ENCODE measurements at regions not wholly inside any gene's neighbourhood (a gene's known extent, or its start where the extent isn't known, plus 50 kb on each side); places are given as distances from the start of the nearest gene placed in this dataset.
"Not testable (repeated sequence)": the region's sequence is repeated elsewhere in the genome, so short reads cannot be mapped to it uniquely, and the experiment has no call there.

DNA sequence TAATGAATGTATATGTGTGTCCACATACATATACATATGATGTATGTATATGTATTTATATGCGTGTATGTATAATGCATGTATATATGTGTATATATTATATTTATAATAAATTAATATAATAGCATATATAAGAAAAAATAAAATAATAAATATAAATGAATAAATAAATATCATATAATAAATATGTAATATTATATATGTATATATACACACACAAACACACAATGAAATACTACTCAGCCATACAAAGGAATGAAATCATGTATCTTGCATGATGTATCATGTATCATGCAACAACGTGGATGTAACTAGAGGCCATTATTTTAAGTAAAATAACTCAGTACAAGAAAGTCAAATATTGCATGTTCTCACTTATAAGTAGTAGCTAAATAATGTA is 788.7 kb upstream of the CHORDC1 start:
- TF ChIP-seq, protein P1, sequence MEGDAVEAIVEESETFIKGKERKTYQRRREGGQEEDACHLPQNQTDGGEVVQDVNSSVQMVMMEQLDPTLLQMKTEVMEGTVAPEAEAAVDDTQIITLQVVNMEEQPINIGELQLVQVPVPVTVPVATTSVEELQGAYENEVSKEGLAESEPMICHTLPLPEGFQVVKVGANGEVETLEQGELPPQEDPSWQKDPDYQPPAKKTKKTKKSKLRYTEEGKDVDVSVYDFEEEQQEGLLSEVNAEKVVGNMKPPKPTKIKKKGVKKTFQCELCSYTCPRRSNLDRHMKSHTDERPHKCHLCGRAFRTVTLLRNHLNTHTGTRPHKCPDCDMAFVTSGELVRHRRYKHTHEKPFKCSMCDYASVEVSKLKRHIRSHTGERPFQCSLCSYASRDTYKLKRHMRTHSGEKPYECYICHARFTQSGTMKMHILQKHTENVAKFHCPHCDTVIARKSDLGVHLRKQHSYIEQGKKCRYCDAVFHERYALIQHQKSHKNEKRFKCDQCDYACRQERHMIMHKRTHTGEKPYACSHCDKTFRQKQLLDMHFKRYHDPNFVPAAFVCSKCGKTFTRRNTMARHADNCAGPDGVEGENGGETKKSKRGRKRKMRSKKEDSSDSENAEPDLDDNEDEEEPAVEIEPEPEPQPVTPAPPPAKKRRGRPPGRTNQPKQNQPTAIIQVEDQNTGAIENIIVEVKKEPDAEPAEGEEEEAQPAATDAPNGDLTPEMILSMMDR (IDR thresholded peaks at IDR 0.05; ENCODE audit: insufficient read depth, low read length, poor library complexity, severe bottlenecking): no peak

DNA sequence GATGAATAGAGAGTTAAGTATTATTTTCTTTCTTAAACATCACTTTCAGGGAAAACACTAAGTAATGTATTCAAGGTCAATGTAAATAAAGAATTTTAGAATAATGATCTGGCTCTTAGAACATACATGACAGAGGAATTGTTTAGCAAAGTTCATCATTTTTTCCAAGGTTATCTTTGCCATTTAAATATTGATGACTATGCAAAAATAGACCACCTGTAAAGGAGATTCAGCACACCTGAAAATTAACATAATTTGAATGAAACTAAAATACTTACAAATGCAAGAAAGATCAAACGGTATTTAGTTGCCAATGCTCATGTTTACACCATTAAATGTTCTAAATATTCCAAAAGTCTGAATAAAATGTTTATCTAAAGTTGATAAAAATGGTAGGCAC is 782.6 kb upstream of the CHORDC1 start:
- Histone ChIP-seq H3K27me3 (ENCODE audit: control insufficient read depth, insufficient read depth, low read length) (no peaks in the 10 kb centered on the region), H3K4me3 (ENCODE audit: low read depth, low read length) (no peak overlapping the region), H3K36me3 (ENCODE audit: control insufficient read depth, insufficient read depth, low read length) (no peaks in the 10 kb centered on the region)
- no peak for DNase-seq (ENCODE audit: low read depth)
- TF ChIP-seq, protein P1 (IDR thresholded peaks at IDR 0.05; ENCODE audit: insufficient read depth, low read length, poor library complexity, severe bottlenecking): no peak

More for the DNA sequence above, 788.7 kb upstream of the CHORDC1 start:
- Histone ChIP-seq H3K27me3 (ENCODE audit: control insufficient read depth, insufficient read depth, low read length) (no peaks in the 10 kb centered on the region), H3K4me3 (ENCODE audit: low read depth, low read length) (no peak overlapping the region), H3K36me3 (ENCODE audit: control insufficient read depth, insufficient read depth, low read length) (no peaks in the 10 kb centered on the region)
- DNase-seq (ENCODE audit: low read depth): no peak

DNA sequence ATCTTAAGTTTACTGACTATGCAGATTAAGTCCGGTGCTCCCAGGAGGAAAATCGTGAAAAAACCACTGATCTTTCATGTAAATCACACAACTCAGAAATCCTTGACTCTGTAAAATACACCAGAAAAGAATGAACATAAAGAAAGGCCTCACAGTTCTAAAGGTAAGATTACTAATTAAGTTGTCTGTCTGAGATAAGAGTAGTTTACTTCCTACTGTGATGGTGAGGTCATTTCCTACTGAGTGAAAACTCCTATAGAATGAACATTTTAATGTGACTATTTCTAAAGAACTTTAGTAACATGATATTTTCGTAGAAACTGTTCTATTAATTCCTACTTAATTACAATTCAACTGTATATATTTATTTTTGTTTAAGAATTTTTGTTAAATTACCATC is 774.4 kb upstream of the CHORDC1 start:
- Histone ChIP-seq H3K36me3 (ENCODE audit: control insufficient read depth, insufficient read depth, low read length) (no peaks in the 10 kb centered on the region), H3K27me3 (ENCODE audit: control insufficient read depth, insufficient read depth, low read length) (no peaks in the 10 kb centered on the region), H3K4me3 (ENCODE audit: low read depth, low read length) (no peak overlapping the region)
- TF ChIP-seq, protein P1 (IDR thresholded peaks at IDR 0.05; ENCODE audit: insufficient read depth, low read length, poor library complexity, severe bottlenecking): no peak
- DNase-seq (ENCODE audit: low read depth): no peak

DNA sequence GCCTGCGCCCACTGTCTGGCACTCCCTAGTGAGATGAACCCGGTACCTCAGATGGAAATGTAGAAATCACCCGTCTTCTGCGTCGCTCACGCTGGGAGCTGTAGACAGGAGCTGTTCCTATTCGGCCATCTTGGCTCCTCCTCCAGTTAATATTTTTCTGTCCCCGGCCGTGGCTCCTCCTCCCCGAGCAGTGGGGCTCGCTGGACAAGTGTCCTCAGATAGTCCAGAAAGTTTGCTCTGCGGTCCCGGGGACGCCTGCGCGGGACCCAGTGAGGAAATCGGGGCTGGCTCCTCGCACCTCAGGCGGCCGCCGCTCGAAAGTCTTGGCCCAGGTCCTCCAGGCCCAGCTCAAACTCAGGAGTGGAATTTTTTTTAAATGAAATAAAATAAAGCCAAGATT is 749.3 kb upstream of the CHORDC1 start:
- H3K36me3 ChIP-seq (ENCODE audit: control insufficient read depth, insufficient read depth, low read length); DNase-seq (ENCODE audit: low read depth); H3K27me3 ChIP-seq (ENCODE audit: control insufficient read depth, insufficient read depth, low read length); H3K4me3 ChIP-seq (ENCODE audit: low read depth, low read length): not testable (repeated sequence)

DNA sequence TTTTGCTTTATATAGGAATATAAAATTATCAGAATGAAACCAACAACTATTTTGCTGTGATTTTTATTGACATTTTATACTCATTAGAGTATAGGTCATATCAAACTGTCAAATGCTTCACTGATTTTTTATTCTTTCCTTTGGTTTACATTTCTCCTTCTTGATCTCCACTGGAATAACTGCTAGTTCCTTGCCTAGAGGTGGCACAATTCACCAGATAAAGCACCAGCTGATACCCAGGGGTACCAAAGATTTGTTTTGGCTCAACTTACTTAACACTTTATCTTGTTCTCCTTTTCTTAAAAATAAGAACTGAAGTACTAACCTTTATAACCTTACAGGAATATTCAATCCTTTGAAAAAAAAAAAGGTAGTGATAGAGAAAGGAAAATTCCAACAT is 725.1 kb upstream of the CHORDC1 start:
- no peak overlapping the region for H3K4me3 ChIP-seq (ENCODE audit: low read depth, low read length)
- TF ChIP-seq, protein P1 (IDR thresholded peaks at IDR 0.05; ENCODE audit: insufficient read depth, low read length, poor library complexity, severe bottlenecking): no peak

DNA sequence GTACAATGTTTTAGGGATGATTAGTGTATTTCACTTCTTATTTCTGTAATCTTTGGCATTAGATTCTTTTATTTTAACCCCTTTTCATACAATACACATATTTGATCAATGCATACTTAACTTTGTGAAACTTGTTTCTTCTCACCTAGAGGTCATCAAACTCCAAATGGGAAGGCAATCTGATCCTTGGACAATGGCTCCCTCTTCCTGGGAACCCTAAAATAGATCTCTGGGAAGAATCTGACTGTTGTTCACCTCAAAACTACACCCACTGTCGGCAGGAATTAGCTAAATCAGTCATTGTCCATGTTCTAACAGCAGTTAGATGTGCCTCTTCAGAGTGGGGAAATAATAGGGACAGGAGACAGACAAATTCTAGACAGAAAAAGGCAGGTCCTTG is 707.4 kb upstream of the CHORDC1 start:
- no peak overlapping the region for H3K4me3 ChIP-seq (ENCODE audit: low read depth, low read length)

More for the DNA sequence above, 725.1 kb upstream of the CHORDC1 start:
- Histone ChIP-seq H3K27me3 (ENCODE audit: control insufficient read depth, insufficient read depth, low read length) (no peaks in the 10 kb centered on the region), H3K36me3 (ENCODE audit: control insufficient read depth, insufficient read depth, low read length) (no peaks in the 10 kb centered on the region)
- DNase-seq (ENCODE audit: low read depth): no peak

More for the DNA sequence above, 707.4 kb upstream of the CHORDC1 start:
- no peaks in the 10 kb centered on the region for H3K27me3 ChIP-seq (ENCODE audit: control insufficient read depth, insufficient read depth, low read length)
- no peak for DNase-seq (ENCODE audit: low read depth)
- no peaks in the 10 kb centered on the region for H3K36me3 ChIP-seq (ENCODE audit: control insufficient read depth, insufficient read depth, low read length)
- TF ChIP-seq, protein P1 (IDR thresholded peaks at IDR 0.05; ENCODE audit: insufficient read depth, low read length, poor library complexity, severe bottlenecking): no peak

Measured in kidney epithelial cell (primary cell).